ENCODE measurements at regions not wholly inside any gene's neighbourhood (a gene's known extent, or its start where the extent isn't known, plus 50 kb on each side); places are given as distances from the start of the nearest gene placed in this dataset.
A peak's percentile ranks its signal among the peaks of the same experiment; 100 is the strongest.

GRCh38 chr13:40114305-40114896 lies 458.9 kb downstream of the COG6 start:
- no peak for DNase-seq (ENCODE audit: low spot score)

- peak; percentile 77 for DNase-seq (ENCODE audit: low spot score)
Observed at GRCh38 chr13:40115426-40115825, 460.0 kb downstream of the COG6 start.

GRCh38 chr13:40116008-40116407 lies 460.5 kb downstream of the COG6 start:
- DNase-seq (ENCODE audit: low spot score), result no peak

GRCh38 chr13:40118337-40118736 lies 462.9 kb downstream of the COG6 start:
- DNase-seq (ENCODE audit: low spot score), result no peak

- DNase-seq (ENCODE audit: low spot score), result no peak
Observed at GRCh38 chr13:40119852-40120251, 464.4 kb downstream of the COG6 start.

GRCh38 chr13:40120288-40120687 lies 464.8 kb downstream of the COG6 start:
- DNase-seq (ENCODE audit: low spot score), result no peak

GRCh38 chr13:40120781-40121180 lies 465.3 kb downstream of the COG6 start:
- DNase-seq (ENCODE audit: low spot score), result peak; percentile 31

GRCh38 chr13:40121722-40122121 lies 466.3 kb downstream of the COG6 start:
- DNase-seq (ENCODE audit: low spot score), result no peak

- DNase-seq (ENCODE audit: low spot score), result no peak
Observed at GRCh38 chr13:40123962-40124632, 468.6 kb downstream of the COG6 start.

GRCh38 chr13:40124633-40125015 lies 469.2 kb downstream of the COG6 start:
- no peak for DNase-seq (ENCODE audit: low spot score)

- no peak for DNase-seq (ENCODE audit: low spot score)
Observed at GRCh38 chr13:40125336-40125735, 469.9 kb downstream of the COG6 start.

GRCh38 chr13:40126306-40127085 lies 471.0 kb downstream of the COG6 start:
- DNase-seq (ENCODE audit: low spot score), result no peak

GRCh38 chr13:40127476-40127875 lies 472.0 kb downstream of the COG6 start:
- no peak for DNase-seq (ENCODE audit: low spot score)

GRCh38 chr13:40127925-40128324 lies 472.5 kb downstream of the COG6 start:
- no peak for DNase-seq (ENCODE audit: low spot score)

GRCh38 chr13:40129467-40129866 lies 474.0 kb downstream of the COG6 start:
- DNase-seq (ENCODE audit: low spot score), result no peak

- no peak for DNase-seq (ENCODE audit: low spot score)
Observed at GRCh38 chr13:40130871-40131636, 475.6 kb downstream of the COG6 start.

- DNase-seq (ENCODE audit: low spot score), result no peak
Observed at GRCh38 chr13:40132249-40132648, 476.8 kb downstream of the COG6 start.

- DNase-seq (ENCODE audit: low spot score), result no peak
Observed at GRCh38 chr13:40136896-40137295, 481.4 kb downstream of the COG6 start.

GRCh38 chr13:40137400-40137799 lies 481.9 kb downstream of the COG6 start:
- no peak for DNase-seq (ENCODE audit: low spot score)

- DNase-seq (ENCODE audit: low spot score), result no peak
Observed at GRCh38 chr13:40139896-40140520, 484.5 kb downstream of the COG6 start.

GRCh38 chr13:40141859-40142555 lies 486.5 kb downstream of the COG6 start:
- no peak for DNase-seq (ENCODE audit: low spot score)
